ENCODE measurements at regions not wholly inside any gene's neighbourhood (a gene's known extent, or its start where the extent isn't known, plus 50 kb on each side); places are given as distances from the start of the nearest gene placed in this dataset.

DNA sequence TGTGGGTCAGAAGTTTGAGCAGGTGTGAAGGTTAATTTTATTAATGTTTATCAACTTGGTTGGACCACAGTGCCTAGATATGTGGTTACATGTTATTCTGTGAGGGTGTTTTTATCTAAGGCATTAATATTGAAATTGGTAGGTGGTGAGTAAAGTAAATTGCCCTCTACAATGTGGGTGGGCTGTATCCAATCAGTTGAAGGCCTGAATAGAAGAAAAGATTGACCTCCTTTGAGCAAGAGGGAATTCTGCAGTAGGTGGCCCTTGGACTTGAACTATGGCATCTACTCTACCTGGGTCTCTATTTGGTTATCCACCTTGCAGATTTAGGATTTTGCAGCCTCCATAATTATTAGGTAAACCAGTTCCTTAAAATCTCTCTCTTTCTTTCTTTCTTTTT, 356.8 kb upstream of the EEF2KMT start:
- Histone ChIP-seq H3K9me3 (no peaks in the 10 kb centered on the region), H3K27ac (no peak overlapping the region), H3K27me3 (replicated peaks; ENCODE audit: insufficient read depth) (no peaks in the 10 kb centered on the region), H3K4me1 (replicated peaks) (no peaks in the 10 kb centered on the region), H3K4me3 (no peak overlapping the region), H3K36me3 (no peaks in the 10 kb centered on the region)
- DNase-seq (ENCODE audit: low spot score), result no peak
- TF ChIP-seq, protein P1, sequence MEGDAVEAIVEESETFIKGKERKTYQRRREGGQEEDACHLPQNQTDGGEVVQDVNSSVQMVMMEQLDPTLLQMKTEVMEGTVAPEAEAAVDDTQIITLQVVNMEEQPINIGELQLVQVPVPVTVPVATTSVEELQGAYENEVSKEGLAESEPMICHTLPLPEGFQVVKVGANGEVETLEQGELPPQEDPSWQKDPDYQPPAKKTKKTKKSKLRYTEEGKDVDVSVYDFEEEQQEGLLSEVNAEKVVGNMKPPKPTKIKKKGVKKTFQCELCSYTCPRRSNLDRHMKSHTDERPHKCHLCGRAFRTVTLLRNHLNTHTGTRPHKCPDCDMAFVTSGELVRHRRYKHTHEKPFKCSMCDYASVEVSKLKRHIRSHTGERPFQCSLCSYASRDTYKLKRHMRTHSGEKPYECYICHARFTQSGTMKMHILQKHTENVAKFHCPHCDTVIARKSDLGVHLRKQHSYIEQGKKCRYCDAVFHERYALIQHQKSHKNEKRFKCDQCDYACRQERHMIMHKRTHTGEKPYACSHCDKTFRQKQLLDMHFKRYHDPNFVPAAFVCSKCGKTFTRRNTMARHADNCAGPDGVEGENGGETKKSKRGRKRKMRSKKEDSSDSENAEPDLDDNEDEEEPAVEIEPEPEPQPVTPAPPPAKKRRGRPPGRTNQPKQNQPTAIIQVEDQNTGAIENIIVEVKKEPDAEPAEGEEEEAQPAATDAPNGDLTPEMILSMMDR (IDR thresholded peaks at IDR 0.05), result no peak
- TF ChIP-seq POLR2A (IDR thresholded peaks at IDR 0.05) (no peak), POLR2AphosphoS5 (IDR thresholded peaks at IDR 0.05) (no peak)
- intact Hi-C loops (cut with DNase I), result no loop called here

DNA sequence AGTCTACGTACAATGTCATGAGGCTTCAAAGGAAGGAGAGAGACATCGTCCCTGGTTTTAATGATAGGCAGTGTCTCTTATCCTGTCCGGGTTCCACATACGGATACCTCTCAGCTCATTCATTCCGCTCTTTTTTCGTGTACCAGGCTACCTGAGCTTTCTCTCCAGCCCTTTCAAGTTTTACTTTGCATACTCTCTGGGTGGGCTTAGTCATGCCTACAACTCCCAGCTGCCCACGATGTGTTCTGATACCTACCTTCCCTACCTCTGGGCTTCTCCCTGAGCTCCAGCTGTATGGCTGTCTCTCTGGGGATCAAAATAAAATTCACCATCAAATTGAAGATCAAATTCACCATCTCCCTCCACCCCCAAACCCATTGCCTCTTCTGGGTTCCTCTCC, 354.0 kb upstream of the EEF2KMT start:
- H3K36me3 ChIP-seq, result no peaks in the 10 kb centered on the region
- no peaks in the 10 kb centered on the region for H3K27me3 ChIP-seq (replicated peaks; ENCODE audit: insufficient read depth)
- WGBS, result 53% methylated on average over 7 of the region's 7 CpGs

DNA sequence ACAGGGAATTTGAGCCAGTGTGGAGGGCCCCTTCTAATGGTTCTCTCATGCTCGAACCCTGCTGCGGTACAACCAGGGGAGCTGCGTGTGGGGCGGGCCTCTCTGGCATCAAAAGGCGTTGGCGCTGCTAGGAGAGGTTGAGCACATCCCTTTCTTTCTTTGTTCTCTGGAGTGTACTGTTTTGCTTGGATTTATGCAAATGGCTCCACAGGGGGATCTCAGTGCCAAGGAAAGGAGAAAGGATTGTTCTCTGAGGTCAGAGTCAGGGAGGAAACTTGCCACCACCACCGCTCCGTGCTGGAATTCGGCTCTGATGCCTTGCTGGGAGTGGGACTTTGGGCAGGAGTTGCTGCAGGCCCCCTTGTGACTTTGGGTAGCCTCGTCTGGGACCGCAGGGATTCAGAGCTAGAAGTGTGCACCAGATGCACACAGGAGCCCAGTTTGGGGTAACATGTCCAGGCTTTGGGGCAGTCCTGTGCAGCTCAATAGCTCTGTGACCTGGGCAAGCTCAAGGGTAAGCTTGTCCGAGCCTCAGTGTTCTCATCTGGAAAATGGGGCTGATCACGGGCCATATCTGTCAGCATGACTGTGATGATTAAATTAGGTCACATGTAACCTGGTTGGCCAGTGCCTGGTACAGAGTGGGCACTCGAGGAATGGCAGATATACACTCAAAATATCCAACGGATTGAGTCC, 353.0 kb upstream of the EEF2KMT start:
- Histone ChIP-seq H3K27me3 (replicated peaks; ENCODE audit: insufficient read depth) (no peaks in the 10 kb centered on the region), H3K4me1 (replicated peaks) (no peaks in the 10 kb centered on the region), H3K4me3 (no peak overlapping the region), H3K9me3 (no peaks in the 10 kb centered on the region), H3K36me3 (no peaks in the 10 kb centered on the region), H3K27ac (no peak overlapping the region)
- TF ChIP-seq, protein P1 (IDR thresholded peaks at IDR 0.05), result no peak
- TF ChIP-seq POLR2AphosphoS5 (IDR thresholded peaks at IDR 0.05) (no peak), POLR2A (IDR thresholded peaks at IDR 0.05) (no peak)
- WGBS, result 36% methylated on average over 15 of the region's 15 CpGs
- intact Hi-C loops (cut with DNase I), result no loop called here
- DNase-seq (ENCODE audit: low spot score), result no peak

More for the DNA sequence above, 354.0 kb upstream of the EEF2KMT start:
- Histone ChIP-seq H3K4me3 (no peak overlapping the region), H3K27ac (no peak overlapping the region), H3K4me1 (replicated peaks) (no peaks in the 10 kb centered on the region), H3K9me3 (no peaks in the 10 kb centered on the region)
- intact Hi-C loops (cut with DNase I), result no loop called here
- DNase-seq (ENCODE audit: low spot score), result no peak
- TF ChIP-seq, protein P1 (IDR thresholded peaks at IDR 0.05), result no peak
- TF ChIP-seq POLR2A (IDR thresholded peaks at IDR 0.05), result no peak
- TF ChIP-seq POLR2AphosphoS5 (IDR thresholded peaks at IDR 0.05), result no peak

DNA sequence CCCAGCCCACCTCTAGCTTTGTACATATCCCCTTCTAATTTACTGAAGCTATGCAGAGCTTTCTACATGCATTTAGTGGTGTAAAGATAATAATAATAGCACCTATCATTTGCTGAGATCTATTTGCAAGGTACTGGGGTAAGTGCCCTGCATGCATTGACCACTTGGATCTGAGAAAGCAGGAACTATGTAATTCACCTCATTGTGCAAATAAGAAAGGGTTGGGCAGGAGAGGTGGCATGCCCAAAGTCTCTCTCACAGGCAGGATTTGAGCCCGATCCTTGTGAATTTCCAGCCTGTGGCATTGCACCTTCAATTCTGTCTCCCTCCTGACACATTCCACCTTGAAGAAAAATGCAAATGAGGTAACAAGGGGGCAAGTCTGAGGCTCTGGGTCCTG, 352.3 kb upstream of the EEF2KMT start:
- Histone ChIP-seq H3K36me3 (no peaks in the 10 kb centered on the region), H3K27ac (no peak overlapping the region), H3K9me3 (no peaks in the 10 kb centered on the region), H3K27me3 (replicated peaks; ENCODE audit: insufficient read depth) (no peaks in the 10 kb centered on the region), H3K4me3 (no peak overlapping the region), H3K4me1 (replicated peaks) (no peaks in the 10 kb centered on the region)
- DNase-seq (ENCODE audit: low spot score), result no peak
- intact Hi-C loops (cut with DNase I), result no loop called here
- TF ChIP-seq POLR2AphosphoS5 (IDR thresholded peaks at IDR 0.05), result no peak
- TF ChIP-seq POLR2A (IDR thresholded peaks at IDR 0.05), result no peak
- TF ChIP-seq, protein P1 (IDR thresholded peaks at IDR 0.05), result no peak
- 41% methylated on average over 1 of the region's 1 CpG for WGBS

DNA sequence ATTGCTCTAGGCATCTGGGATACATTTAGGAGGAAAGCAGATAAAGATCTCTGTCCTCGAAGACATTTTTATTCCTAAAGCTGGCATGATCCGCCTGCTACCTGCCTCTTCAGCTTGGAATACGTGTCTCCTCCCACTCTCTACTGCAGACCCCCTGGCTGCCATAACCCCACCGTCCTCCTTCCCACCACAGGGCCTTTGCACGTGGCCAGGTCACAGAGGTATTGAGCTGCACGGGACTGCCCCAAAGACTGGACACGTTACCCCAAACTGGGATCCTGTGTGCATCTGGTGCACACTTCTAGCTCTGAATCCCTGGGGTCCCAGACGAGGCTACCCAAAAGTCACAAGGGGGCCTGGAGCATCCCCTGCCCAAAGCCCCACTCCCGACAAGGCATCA, 351.2 kb upstream of the EEF2KMT start:
- Histone ChIP-seq H3K4me3 (no peak overlapping the region), H3K4me1 (replicated peaks) (no peaks in the 10 kb centered on the region), H3K9me3 (no peaks in the 10 kb centered on the region), H3K27me3 (replicated peaks; ENCODE audit: insufficient read depth) (no peaks in the 10 kb centered on the region), H3K27ac (no peak overlapping the region), H3K36me3 (no peaks in the 10 kb centered on the region)
- WGBS, result 68% methylated on average over 9 of the region's 9 CpGs
- no peak for DNase-seq (ENCODE audit: low spot score)
- TF ChIP-seq POLR2AphosphoS5 (IDR thresholded peaks at IDR 0.05), result no peak
- TF ChIP-seq POLR2A (IDR thresholded peaks at IDR 0.05), result no peak
- TF ChIP-seq, protein P1 (IDR thresholded peaks at IDR 0.05), result no peak
- intact Hi-C loops (cut with DNase I), result no loop called here
